ENCODE measurements at regions not wholly inside any gene's neighbourhood (a gene's known extent, or its start where the extent isn't known, plus 50 kb on each side); places are given as distances from the start of the nearest gene placed in this dataset.
A peak's percentile ranks its signal among the peaks of the same experiment; 100 is the strongest.

DNA sequence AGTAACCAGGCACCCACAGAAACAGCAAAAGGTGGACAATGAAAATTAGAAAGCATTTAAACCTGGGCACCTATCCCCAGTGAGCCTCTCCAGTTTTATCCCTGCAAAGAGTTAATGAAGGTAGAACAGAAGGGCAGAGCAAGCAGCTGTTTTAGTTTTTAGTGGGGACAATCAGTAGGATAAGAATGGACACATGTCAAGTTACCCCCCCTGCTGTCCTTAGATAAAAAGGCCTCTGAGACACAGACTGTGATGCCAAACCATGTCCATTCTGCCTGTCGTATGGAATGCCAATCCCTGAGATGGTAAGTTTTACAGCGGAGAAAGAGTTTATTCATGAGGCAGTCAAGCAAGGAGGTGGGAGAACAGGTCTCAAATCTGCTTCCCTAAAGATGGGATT lies 162.6 kb upstream of the AGR3 start:
- TF ChIP-seq, protein P1, sequence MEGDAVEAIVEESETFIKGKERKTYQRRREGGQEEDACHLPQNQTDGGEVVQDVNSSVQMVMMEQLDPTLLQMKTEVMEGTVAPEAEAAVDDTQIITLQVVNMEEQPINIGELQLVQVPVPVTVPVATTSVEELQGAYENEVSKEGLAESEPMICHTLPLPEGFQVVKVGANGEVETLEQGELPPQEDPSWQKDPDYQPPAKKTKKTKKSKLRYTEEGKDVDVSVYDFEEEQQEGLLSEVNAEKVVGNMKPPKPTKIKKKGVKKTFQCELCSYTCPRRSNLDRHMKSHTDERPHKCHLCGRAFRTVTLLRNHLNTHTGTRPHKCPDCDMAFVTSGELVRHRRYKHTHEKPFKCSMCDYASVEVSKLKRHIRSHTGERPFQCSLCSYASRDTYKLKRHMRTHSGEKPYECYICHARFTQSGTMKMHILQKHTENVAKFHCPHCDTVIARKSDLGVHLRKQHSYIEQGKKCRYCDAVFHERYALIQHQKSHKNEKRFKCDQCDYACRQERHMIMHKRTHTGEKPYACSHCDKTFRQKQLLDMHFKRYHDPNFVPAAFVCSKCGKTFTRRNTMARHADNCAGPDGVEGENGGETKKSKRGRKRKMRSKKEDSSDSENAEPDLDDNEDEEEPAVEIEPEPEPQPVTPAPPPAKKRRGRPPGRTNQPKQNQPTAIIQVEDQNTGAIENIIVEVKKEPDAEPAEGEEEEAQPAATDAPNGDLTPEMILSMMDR (conservative IDR thresholded peaks at IDR 0.05 in 1 of 2, IDR thresholded peaks at IDR 0.05 in 1 of 2; ENCODE audit: extremely low read depth in 1 of 2, insufficient read depth in 1 of 2, low read depth in 1 of 2, low read length in 2 of 2): peak in 1 of 2 donors; percentile 10
- no peak for TF ChIP-seq EZH2 (IDR thresholded peaks at IDR 0.05; ENCODE audit: borderline replicate concordance, low read length)
